ENCODE measurements at regions not wholly inside any gene's neighbourhood (a gene's known extent, or its start where the extent isn't known, plus 50 kb on each side); places are given as distances from the start of the nearest gene placed in this dataset.

DNA sequence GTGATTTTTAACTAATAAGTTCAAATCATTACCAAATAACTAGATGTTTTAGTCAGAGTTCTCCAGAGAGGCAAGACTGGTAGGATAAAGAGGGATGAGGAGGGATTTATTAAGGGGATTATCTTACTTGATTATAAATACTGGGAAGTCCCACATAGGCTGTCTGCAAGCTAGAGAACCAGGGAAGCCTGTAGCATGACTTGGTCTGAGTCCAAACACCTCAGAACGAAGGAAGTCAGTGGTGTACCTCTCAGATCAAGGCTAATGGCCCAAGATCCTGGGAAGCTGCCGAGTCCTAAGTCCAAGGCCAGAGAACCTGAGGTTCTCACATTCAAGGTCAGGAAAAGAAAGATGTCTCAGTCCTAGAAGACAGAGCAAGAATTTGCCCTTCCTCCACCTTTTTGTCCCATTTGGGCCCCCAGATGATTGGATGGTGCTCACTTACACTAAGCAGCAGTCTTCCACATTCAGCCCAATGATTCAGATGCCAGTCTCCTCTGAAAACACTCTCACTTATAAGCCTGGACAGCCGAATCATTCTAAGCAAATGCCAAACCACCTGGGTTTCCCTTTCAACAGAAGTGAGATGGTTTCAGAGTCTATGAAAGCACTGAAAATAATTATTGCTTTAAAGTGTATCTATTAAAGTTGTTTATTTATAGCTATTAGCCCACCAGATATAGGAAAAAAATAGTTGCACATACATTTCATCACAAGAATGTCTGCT is 1599.2 kb downstream of the OLFM4 start:
- H3K4me3 ChIP-seq (ENCODE audit: low read depth, low read length): no peak overlapping the region
- no peaks in the 10 kb centered on the region for H3K27me3 ChIP-seq (ENCODE audit: control insufficient read depth, insufficient read depth, low read length)
- no peaks in the 10 kb centered on the region for H3K36me3 ChIP-seq (ENCODE audit: control insufficient read depth, insufficient read depth, low read length)
- H3K9me3 ChIP-seq (ENCODE audit: control insufficient read depth, insufficient read depth, low read length): no peaks in the 10 kb centered on the region
- no peak overlapping the region for H3K27ac ChIP-seq (ENCODE audit: low read depth, low read length)
- peaks cover 19% of the 10 kb centered on the region; the same call in 1 of the 2 replicates for H3K4me1 ChIP-seq (ENCODE audit: control insufficient read depth, insufficient read depth, low read length)
- no peak overlapping the region for H3K9ac ChIP-seq (ENCODE audit: low read depth, low read length)

DNA sequence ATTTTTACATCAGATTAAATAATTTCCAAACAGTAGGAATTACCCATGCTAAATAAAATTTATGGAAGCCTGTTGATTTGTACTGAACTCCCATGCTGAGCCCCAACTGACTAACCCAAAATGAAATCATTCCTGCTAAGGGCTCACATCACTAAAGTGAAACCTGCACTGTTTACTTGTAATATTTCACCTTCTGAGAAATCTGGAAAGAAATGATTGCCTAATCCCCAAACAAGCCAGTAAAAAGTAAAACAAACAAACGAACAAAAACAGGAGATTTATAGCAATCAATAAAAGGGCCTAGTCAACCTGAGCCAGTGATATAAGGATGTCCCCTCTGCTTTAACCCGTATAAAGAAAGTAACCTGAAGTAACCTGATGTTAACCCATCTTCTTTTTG is 1599.8 kb downstream of the OLFM4 start:
- no peak overlapping the region for H3K27ac ChIP-seq (ENCODE audit: low read depth, low read length)
- no peaks in the 10 kb centered on the region for H3K36me3 ChIP-seq (ENCODE audit: control insufficient read depth, insufficient read depth, low read length)
- H3K9ac ChIP-seq (ENCODE audit: low read depth, low read length): no peak overlapping the region
- H3K9me3 ChIP-seq (ENCODE audit: control insufficient read depth, insufficient read depth, low read length): no peaks in the 10 kb centered on the region
- no peaks in the 10 kb centered on the region for H3K27me3 ChIP-seq (ENCODE audit: control insufficient read depth, insufficient read depth, low read length)
- H3K4me1 ChIP-seq (ENCODE audit: control insufficient read depth, insufficient read depth, low read length): peaks cover 16% of the 10 kb centered on the region; the same call in 1 of the 2 replicates
- no peak overlapping the region for H3K4me3 ChIP-seq (ENCODE audit: low read depth, low read length)

DNA sequence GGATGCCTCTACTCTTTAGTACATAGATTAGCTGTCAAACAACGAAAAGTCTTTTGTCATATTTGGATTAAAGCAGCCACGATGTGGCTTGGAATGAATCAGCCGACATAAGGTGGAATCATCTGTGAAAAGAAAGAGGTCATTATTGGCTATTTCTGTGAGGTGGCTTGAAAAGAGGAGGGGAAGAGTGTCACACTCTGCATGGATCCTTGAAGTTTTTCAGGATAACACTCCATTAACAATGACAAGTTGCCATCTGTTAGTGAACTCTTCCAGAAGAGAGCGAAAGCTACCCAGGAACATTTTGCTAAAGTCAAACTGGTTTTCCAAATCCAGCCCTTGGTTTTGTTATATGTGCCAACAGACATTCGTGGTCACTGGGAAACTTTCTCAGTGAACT is 1604.8 kb downstream of the OLFM4 start:
- no peaks in the 10 kb centered on the region for H3K9me3 ChIP-seq (ENCODE audit: control insufficient read depth, insufficient read depth, low read length)
- H3K9ac ChIP-seq (ENCODE audit: low read depth, low read length): no peak overlapping the region
- no peaks in the 10 kb centered on the region for H3K36me3 ChIP-seq (ENCODE audit: control insufficient read depth, insufficient read depth, low read length)
- no peak overlapping the region for H3K27ac ChIP-seq (ENCODE audit: low read depth, low read length)
- no peak overlapping the region for H3K4me3 ChIP-seq (ENCODE audit: low read depth, low read length)
- no peaks in the 10 kb centered on the region for H3K27me3 ChIP-seq (ENCODE audit: control insufficient read depth, insufficient read depth, low read length)
- H3K4me1 ChIP-seq (ENCODE audit: control insufficient read depth, insufficient read depth, low read length): peaks cover 22% of the 10 kb centered on the region

DNA sequence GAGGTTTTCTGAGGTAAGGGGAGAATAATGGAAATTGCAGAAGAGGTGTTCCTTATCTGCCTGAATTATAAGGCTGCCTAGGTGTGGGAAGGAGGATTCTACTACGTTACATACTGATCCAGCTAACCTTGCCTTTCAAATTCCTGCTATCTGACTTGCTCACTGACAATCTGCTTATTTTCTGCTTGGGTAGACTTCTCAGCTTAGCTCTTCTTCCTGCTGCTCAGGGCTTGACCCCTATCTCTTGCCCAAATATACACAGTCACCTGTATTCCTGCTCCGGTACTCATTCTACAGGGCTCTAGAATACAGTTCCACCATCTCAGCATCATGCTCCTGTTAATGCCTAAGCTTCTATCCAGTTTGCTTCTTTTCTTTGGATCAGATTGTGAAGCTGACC is 1607.6 kb downstream of the OLFM4 start:
- H3K36me3 ChIP-seq (ENCODE audit: control insufficient read depth, insufficient read depth, low read length): no peaks in the 10 kb centered on the region
- no peaks in the 10 kb centered on the region for H3K27me3 ChIP-seq (ENCODE audit: control insufficient read depth, insufficient read depth, low read length)
- H3K27ac ChIP-seq (ENCODE audit: low read depth, low read length): no peak overlapping the region
- peaks cover 37% of the 10 kb centered on the region for H3K4me1 ChIP-seq (ENCODE audit: control insufficient read depth, insufficient read depth, low read length)
- no peak overlapping the region for H3K4me3 ChIP-seq (ENCODE audit: low read depth, low read length)
- no peaks in the 10 kb centered on the region for H3K9me3 ChIP-seq (ENCODE audit: control insufficient read depth, insufficient read depth, low read length)
- H3K9ac ChIP-seq (ENCODE audit: low read depth, low read length): no peak overlapping the region

- Histone ChIP-seq H3K4me3 (ENCODE audit: low read depth, low read length) (no peak overlapping the region), H3K4me1 (ENCODE audit: control insufficient read depth, insufficient read depth, low read length) (peaks cover 37% of the 10 kb centered on the region), H3K9me3 (ENCODE audit: control insufficient read depth, insufficient read depth, low read length) (no peaks in the 10 kb centered on the region), H3K9ac (ENCODE audit: low read depth, low read length) (0 out of 2 replicates have a peak overlapping the region, but pooled peaks have one; percentile 4), H3K36me3 (ENCODE audit: control insufficient read depth, insufficient read depth, low read length) (no peaks in the 10 kb centered on the region), H3K27me3 (ENCODE audit: control insufficient read depth, insufficient read depth, low read length) (no peaks in the 10 kb centered on the region), H3K27ac (ENCODE audit: low read depth, low read length) (peak overlapping the region; percentile 65)
Measured at GRCh38 chr13:54637366-54637765, 1608.8 kb downstream of the OLFM4 start.

DNA sequence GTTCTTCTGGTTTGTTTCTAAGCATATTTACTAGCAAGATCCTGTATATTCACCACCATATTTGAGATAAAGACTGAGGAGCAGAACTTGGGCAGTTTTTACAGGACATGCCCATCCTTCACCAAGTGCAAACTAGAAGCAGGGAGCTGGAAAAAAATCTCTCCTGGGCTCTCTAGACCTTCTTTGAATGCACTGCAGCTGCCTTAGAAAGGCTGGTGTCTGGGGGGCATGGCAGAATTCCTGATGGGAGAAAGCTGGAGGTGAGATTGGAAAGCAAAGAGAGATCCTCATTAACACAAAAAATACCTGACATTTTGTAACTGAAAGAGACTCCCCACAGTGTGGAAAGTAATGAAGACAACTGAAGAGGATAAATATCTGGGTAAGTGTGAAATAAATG is 1612.1 kb downstream of the OLFM4 start:
- H3K36me3 ChIP-seq (ENCODE audit: control insufficient read depth, insufficient read depth, low read length): no peaks in the 10 kb centered on the region
- no peak overlapping the region for H3K4me3 ChIP-seq (ENCODE audit: low read depth, low read length)
- peaks cover 42% of the 10 kb centered on the region for H3K4me1 ChIP-seq (ENCODE audit: control insufficient read depth, insufficient read depth, low read length)
- peak overlapping the region; percentile 34 for H3K27ac ChIP-seq (ENCODE audit: low read depth, low read length)
- no peaks in the 10 kb centered on the region for H3K9me3 ChIP-seq (ENCODE audit: control insufficient read depth, insufficient read depth, low read length)
- H3K27me3 ChIP-seq (ENCODE audit: control insufficient read depth, insufficient read depth, low read length): no peaks in the 10 kb centered on the region
- no peak overlapping the region for H3K9ac ChIP-seq (ENCODE audit: low read depth, low read length)

DNA sequence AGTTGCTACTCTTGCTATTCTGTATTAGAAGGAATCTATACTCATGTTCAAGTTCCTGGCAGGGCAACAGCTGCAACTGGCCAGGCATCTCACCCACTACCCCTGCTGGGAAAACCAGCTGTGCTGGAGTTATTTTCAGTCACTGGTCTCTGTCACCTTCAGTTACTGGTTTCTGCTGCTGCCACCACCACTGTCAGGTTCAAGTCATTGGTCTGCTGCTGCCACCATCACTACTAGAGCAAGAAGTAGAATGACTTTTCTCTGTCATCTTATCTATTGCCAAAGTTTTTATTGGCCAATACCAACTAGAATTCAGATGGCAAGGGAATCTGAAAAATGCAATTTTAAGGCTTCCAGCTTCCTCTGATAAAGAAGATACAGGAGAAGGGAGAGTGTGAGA is 1615.2 kb downstream of the OLFM4 start:
- H3K9me3 ChIP-seq (ENCODE audit: control insufficient read depth, insufficient read depth, low read length): no peaks in the 10 kb centered on the region
- H3K4me1 ChIP-seq (ENCODE audit: control insufficient read depth, insufficient read depth, low read length): peaks cover 16% of the 10 kb centered on the region
- H3K27me3 ChIP-seq (ENCODE audit: control insufficient read depth, insufficient read depth, low read length): no peaks in the 10 kb centered on the region
- no peak overlapping the region for H3K27ac ChIP-seq (ENCODE audit: low read depth, low read length)
- H3K36me3 ChIP-seq (ENCODE audit: control insufficient read depth, insufficient read depth, low read length): no peaks in the 10 kb centered on the region
- no peak overlapping the region for H3K4me3 ChIP-seq (ENCODE audit: low read depth, low read length)
- H3K9ac ChIP-seq (ENCODE audit: low read depth, low read length): no peak overlapping the region

GRCh38 chr13:54647275-54647674 is 1618.7 kb downstream of the OLFM4 start:
- Histone ChIP-seq H3K9ac (ENCODE audit: low read depth, low read length) (no peak overlapping the region), H3K27ac (ENCODE audit: low read depth, low read length) (no peak overlapping the region), H3K27me3 (ENCODE audit: control insufficient read depth, insufficient read depth, low read length) (no peaks in the 10 kb centered on the region), H3K36me3 (ENCODE audit: control insufficient read depth, insufficient read depth, low read length) (no peaks in the 10 kb centered on the region), H3K4me1 (ENCODE audit: control insufficient read depth, insufficient read depth, low read length) (peaks cover 4% of the 10 kb centered on the region; the same call in 1 of the 2 replicates), H3K4me3 (ENCODE audit: low read depth, low read length) (no peak overlapping the region), H3K9me3 (ENCODE audit: control insufficient read depth, insufficient read depth, low read length) (no peaks in the 10 kb centered on the region)

- H3K9me3 ChIP-seq (ENCODE audit: control insufficient read depth, insufficient read depth, low read length): 0 out of 2 replicates have a peak, but pooled peaks cover 2% of the 10 kb centered on the region
- no peaks in the 10 kb centered on the region for H3K27me3 ChIP-seq (ENCODE audit: control insufficient read depth, insufficient read depth, low read length)
- no peak overlapping the region for H3K9ac ChIP-seq (ENCODE audit: low read depth, low read length)
- peaks cover 3% of the 10 kb centered on the region for H3K4me1 ChIP-seq (ENCODE audit: control insufficient read depth, insufficient read depth, low read length)
- H3K36me3 ChIP-seq (ENCODE audit: control insufficient read depth, insufficient read depth, low read length): no peaks in the 10 kb centered on the region
- H3K27ac ChIP-seq (ENCODE audit: low read depth, low read length): no peak overlapping the region
- no peak overlapping the region for H3K4me3 ChIP-seq (ENCODE audit: low read depth, low read length)
Measured at GRCh38 chr13:54657588-54657987, 1629.0 kb downstream of the OLFM4 start.

DNA sequence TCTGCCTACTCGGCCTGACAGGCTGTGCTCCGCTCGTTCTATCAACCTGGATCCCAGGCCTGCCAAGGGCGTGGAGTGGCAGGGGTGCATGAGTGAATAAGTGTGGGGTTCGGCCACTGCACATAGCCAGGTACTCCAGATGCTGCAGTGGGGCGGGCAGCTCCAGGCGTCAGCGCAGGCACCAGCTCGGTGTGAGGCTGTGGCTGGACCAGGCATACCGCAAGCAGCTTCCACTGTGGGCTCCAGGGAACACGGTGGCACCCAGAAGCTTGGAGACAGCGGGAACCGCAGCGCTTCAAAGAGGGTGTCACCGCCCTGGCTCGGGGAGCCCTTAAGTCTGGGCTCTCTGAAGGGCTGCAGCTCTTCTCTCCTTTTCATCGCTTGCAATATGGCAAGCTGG is 1630.2 kb downstream of the OLFM4 start:
- Histone ChIP-seq H3K4me3 (ENCODE audit: low read depth, low read length) (no peak overlapping the region), H3K27ac (ENCODE audit: low read depth, low read length) (no peak overlapping the region), H3K4me1 (ENCODE audit: control insufficient read depth, insufficient read depth, low read length) (peaks cover 3% of the 10 kb centered on the region), H3K9me3 (ENCODE audit: control insufficient read depth, insufficient read depth, low read length) (0 out of 2 replicates have a peak, but pooled peaks cover 2% of the 10 kb centered on the region), H3K27me3 (ENCODE audit: control insufficient read depth, insufficient read depth, low read length) (no peaks in the 10 kb centered on the region), H3K36me3 (ENCODE audit: control insufficient read depth, insufficient read depth, low read length) (no peaks in the 10 kb centered on the region), H3K9ac (ENCODE audit: low read depth, low read length) (no peak overlapping the region)

DNA sequence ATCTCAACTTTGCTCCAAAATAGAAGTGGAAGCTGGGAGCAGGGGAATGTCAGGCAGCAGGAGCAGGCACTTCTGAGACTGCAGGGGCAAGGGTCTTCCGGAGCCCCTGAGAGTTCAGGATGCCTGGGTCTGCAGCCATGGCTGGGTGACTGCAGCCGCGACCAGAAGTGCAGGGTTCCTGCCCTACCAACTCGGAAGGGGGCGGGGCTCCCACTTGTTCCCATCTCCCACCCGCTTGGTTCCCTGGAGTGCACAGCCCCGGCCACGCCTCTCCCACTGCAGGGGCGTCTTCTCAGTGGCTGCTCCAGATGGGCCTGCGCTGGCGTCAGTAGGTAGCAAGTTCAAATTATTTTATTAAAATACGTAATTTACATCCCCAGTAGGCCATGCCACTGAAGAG is 1631.7 kb downstream of the OLFM4 start:
- no peaks in the 10 kb centered on the region for H3K36me3 ChIP-seq (ENCODE audit: control insufficient read depth, insufficient read depth, low read length)
- no peaks in the 10 kb centered on the region for H3K9me3 ChIP-seq (ENCODE audit: control insufficient read depth, insufficient read depth, low read length)
- H3K4me3 ChIP-seq (ENCODE audit: low read depth, low read length): no peak overlapping the region
- H3K27ac ChIP-seq (ENCODE audit: low read depth, low read length): no peak overlapping the region
- H3K27me3 ChIP-seq (ENCODE audit: control insufficient read depth, insufficient read depth, low read length): no peaks in the 10 kb centered on the region
- no peak overlapping the region for H3K9ac ChIP-seq (ENCODE audit: low read depth, low read length)
- H3K4me1 ChIP-seq (ENCODE audit: control insufficient read depth, insufficient read depth, low read length): peaks cover 3% of the 10 kb centered on the region
